DND-41 (cell line): ENCODE measurements at regions not wholly inside any gene's neighbourhood (a gene's known extent, or its start where the extent isn't known, plus 50 kb on each side); places are given as distances from the start of the nearest gene placed in this dataset.

Experiments used
- ATAC-seq: fragments of 200-7000 bp; cut with Tn5 transposase; 3 replicates; pipeline ENCODE4 v1.9.1; 2021; ENCODE audit warnings: low read depth; ENCODE audit not compliant: insufficient read depth
- DNase-seq: peaks from one replicate; pipeline ENCODE4 v3.0.0-alpha.2; 2020
- H2AFZ ChIP-seq: 2 replicates; pipeline ENCODE4 v1.6.0; 2012; ENCODE audit warnings: low read depth, low read length
- H3K27ac ChIP-seq: 2 replicates; pipeline ENCODE4 v1.5.1; 2012; ENCODE audit warnings: low read length, inconsistent platforms
- H3K27me3 ChIP-seq: fragments of 200-600 bp; sonication (generic); 2 replicates; pipeline ENCODE4 v1.6.0; 2012; ENCODE audit warnings: low read length, mild to moderate bottlenecking, inconsistent platforms; ENCODE audit not compliant: insufficient read depth, poor library complexity
- H3K36me3 ChIP-seq: 2 replicates; pipeline ENCODE4 v1.5.1; 2012; ENCODE audit warnings: low read length, inconsistent platforms; ENCODE audit not compliant: insufficient read depth
- H3K4me1 ChIP-seq: 2 replicates; pipeline ENCODE4 v1.5.1; 2012; ENCODE audit warnings: mild to moderate bottlenecking, low read length; ENCODE audit not compliant: insufficient read depth
- H3K4me2 ChIP-seq: 2 replicates; pipeline ENCODE4 v1.6.0; 2012; ENCODE audit warnings: mild to moderate bottlenecking, moderate library complexity, low read length, inconsistent platforms; ENCODE audit not compliant: insufficient read depth
- H3K4me3 ChIP-seq, 2 experiments: fragments of 200-600 bp in 1 of 2; shearing (Covaris generic) in 1 of 2; 2 replicates each; pipeline ENCODE4 v1.5.1; 2012 to 2016; ENCODE audit warnings: inconsistent platforms in 2 of 2, low read length in 2 of 2, mild to moderate bottlenecking in 2 of 2, low read depth in 1 of 2, moderate library complexity in 1 of 2
- H3K79me2 ChIP-seq: 2 replicates; pipeline ENCODE4 v1.6.0; 2012; ENCODE audit warnings: low read length, inconsistent platforms; ENCODE audit not compliant: insufficient read depth
- H3K9ac ChIP-seq: 2 replicates; pipeline ENCODE4 v1.6.0; 2012; ENCODE audit warnings: low read depth, mild to moderate bottlenecking, inconsistent platforms, low read length, moderate library complexity
- H3K9me3 ChIP-seq: 2 replicates; pipeline ENCODE4 v1.5.1; 2012; ENCODE audit warnings: low read length, moderate library complexity, mild to moderate bottlenecking, inconsistent platforms; ENCODE audit not compliant: insufficient read depth, severe bottlenecking
- H4K20me1 ChIP-seq: 2 replicates; pipeline ENCODE4 v1.6.0; 2012; ENCODE audit warnings: low read length; ENCODE audit not compliant: insufficient read depth
- EZH2 ChIP-seq: IDR thresholded peaks from 3 replicates; pipeline ENCODE4 v1.6.1; 2012; ENCODE audit warnings: borderline replicate concordance, low read depth, mild to moderate bottlenecking, moderate library complexity, low read length, inconsistent platforms; ENCODE audit not compliant: severe bottlenecking
- TF ChIP-seq, protein P1 (sequence below): IDR thresholded peaks from 2 replicates; pipeline ENCODE4 v1.5.1; 2012; ENCODE audit warnings: borderline replicate concordance, low read length, moderate library complexity, mild to moderate bottlenecking; ENCODE audit not compliant: poor library complexity, severe bottlenecking; ENCODE audit errors: extremely low read depth

DNA sequence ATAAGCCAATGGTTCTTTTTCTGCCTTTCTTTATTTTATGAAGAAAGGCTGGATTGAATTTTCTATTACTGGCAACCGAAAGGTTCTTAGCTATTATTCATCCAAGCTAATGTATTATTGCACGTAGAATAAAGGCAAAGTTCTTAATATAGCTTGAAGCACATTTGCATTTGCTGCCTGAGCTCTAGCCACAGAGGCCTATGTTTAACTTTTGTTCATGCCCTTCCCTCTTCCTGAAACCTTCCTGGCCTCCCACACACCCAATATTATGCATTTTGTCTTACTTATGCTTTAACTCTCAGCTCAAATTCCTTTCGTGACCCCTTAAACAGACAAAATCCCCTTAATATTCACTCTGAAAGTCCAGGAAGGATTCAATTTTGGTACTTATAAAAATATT is 71.0 kb upstream of the ZNF280D start:
- no peak overlapping the region for H3K27ac ChIP-seq
- H2AFZ ChIP-seq = no peak overlapping the region
- H3K9me3 ChIP-seq = peaks cover 10% of the 10 kb centered on the region
- no peaks in the 10 kb centered on the region for H3K79me2 ChIP-seq
- H3K36me3 ChIP-seq = no peaks in the 10 kb centered on the region
- no peak overlapping the region for H3K9ac ChIP-seq
- DNase-seq = no peak
- TF ChIP-seq, protein P1, sequence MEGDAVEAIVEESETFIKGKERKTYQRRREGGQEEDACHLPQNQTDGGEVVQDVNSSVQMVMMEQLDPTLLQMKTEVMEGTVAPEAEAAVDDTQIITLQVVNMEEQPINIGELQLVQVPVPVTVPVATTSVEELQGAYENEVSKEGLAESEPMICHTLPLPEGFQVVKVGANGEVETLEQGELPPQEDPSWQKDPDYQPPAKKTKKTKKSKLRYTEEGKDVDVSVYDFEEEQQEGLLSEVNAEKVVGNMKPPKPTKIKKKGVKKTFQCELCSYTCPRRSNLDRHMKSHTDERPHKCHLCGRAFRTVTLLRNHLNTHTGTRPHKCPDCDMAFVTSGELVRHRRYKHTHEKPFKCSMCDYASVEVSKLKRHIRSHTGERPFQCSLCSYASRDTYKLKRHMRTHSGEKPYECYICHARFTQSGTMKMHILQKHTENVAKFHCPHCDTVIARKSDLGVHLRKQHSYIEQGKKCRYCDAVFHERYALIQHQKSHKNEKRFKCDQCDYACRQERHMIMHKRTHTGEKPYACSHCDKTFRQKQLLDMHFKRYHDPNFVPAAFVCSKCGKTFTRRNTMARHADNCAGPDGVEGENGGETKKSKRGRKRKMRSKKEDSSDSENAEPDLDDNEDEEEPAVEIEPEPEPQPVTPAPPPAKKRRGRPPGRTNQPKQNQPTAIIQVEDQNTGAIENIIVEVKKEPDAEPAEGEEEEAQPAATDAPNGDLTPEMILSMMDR = no peak
- TF ChIP-seq EZH2 = no peak
- ATAC-seq = no peak
- no peaks in the 10 kb centered on the region for H4K20me1 ChIP-seq
- no peak overlapping the region for H3K4me3 ChIP-seq
- H3K27me3 ChIP-seq = no peaks in the 10 kb centered on the region
- peaks cover 17% of the 10 kb centered on the region for H3K4me1 ChIP-seq
- H3K4me2 ChIP-seq = no peak overlapping the region

DNA sequence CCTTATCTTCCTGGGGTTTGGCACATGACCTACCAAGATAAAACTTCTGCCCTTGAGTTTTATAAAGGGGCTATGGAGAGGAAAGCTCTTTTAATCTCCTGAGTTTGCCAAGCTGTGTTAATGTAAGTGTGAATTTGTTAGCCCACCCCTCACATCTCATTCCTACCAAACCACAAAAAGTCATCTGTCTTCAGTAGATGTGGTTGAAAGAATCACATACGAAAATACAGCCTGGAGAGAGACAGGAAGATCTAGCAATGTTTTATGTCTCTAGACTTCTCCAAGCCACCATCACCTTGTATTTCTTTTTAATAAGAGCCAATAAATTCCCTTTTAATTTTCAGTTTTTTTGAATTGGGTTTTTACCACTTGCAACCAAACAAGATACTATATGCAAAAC is 68.9 kb upstream of the ZNF280D start:
- no peak overlapping the region for H3K4me2 ChIP-seq
- H3K9me3 ChIP-seq = no peaks in the 10 kb centered on the region
- H3K79me2 ChIP-seq = no peaks in the 10 kb centered on the region
- TF ChIP-seq EZH2 = no peak
- TF ChIP-seq, protein P1 = no peak
- H3K9ac ChIP-seq = no peak overlapping the region
- no peak overlapping the region for H3K27ac ChIP-seq
- no peaks in the 10 kb centered on the region for H4K20me1 ChIP-seq
- H3K4me1 ChIP-seq = peaks cover 17% of the 10 kb centered on the region
- no peak overlapping the region for H3K4me3 ChIP-seq
- ATAC-seq (peak; percentile 76), DNase-seq (no peak)
- no peaks in the 10 kb centered on the region for H3K27me3 ChIP-seq
- no peaks in the 10 kb centered on the region for H3K36me3 ChIP-seq
- peak overlapping the region; percentile 56 for H2AFZ ChIP-seq

DNA sequence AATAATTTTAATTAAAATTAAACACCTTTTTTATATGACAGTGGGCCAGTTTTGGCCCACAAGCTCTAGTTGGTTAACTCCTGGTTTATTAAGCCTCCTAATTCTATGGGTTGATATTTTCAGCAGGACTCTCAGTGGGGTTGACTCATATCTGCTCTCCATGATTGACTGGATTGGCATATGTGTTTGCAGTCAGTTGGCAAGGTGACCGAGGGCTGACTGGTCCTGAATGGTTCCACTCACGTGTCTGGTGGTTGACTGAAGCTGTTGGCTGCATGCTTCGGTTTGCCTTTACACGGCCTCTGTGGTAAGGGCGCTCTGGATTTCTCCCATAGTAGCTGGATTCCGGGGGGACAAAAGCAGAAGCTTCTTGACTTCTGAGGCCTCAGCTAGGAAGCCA is 65.3 kb upstream of the ZNF280D start:
- no peaks in the 10 kb centered on the region for H4K20me1 ChIP-seq
- no peak overlapping the region for H2AFZ ChIP-seq
- H3K4me1 ChIP-seq = peaks cover 14% of the 10 kb centered on the region
- H3K27me3 ChIP-seq = no peaks in the 10 kb centered on the region
- no peak overlapping the region for H3K4me2 ChIP-seq
- ATAC-seq (no peak), DNase-seq (no peak)
- TF ChIP-seq, protein P1 = no peak
- TF ChIP-seq EZH2 = no peak
- no peaks in the 10 kb centered on the region for H3K36me3 ChIP-seq
- no peak overlapping the region for H3K27ac ChIP-seq
- no peaks in the 10 kb centered on the region for H3K9me3 ChIP-seq
- H3K4me3 ChIP-seq = no peak overlapping the region
- no peaks in the 10 kb centered on the region for H3K79me2 ChIP-seq
- H3K9ac ChIP-seq = no peak overlapping the region

DNA sequence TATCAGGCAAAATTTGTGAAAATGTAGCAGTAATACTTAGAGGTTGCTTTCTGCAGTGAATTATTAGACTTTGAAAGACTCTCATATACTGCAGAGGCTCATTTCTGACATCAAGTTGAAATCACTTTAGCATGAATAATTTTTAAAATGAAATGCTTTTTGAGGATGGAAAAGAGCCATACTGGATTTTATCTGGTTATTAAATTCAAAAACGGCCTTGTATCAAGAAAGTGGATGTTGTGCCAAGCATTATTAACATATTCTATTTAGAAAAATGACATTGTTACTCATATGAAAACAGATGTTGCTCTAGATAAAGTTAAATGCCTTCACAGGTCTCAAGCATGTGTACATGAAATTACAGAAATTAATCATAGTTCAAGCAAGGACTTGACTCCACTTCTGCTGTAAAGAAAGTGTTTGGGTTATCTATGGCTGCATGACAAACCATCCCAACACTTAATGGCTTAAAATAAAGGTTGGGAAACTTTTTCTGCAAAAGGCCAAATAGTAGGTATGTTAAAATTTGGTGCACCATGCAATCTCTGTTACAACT is 64.5 kb upstream of the ZNF280D start:
- H3K27ac ChIP-seq = no peak overlapping the region
- no peaks in the 10 kb centered on the region for H3K79me2 ChIP-seq
- DNase-seq (no peak), ATAC-seq (no peak)
- H3K4me1 ChIP-seq = peaks cover 13% of the 10 kb centered on the region
- no peak overlapping the region for H3K4me3 ChIP-seq
- no peak overlapping the region for H3K9ac ChIP-seq
- H3K36me3 ChIP-seq = no peaks in the 10 kb centered on the region
- H2AFZ ChIP-seq = no peak overlapping the region
- H3K4me2 ChIP-seq = no peak overlapping the region
- no peaks in the 10 kb centered on the region for H3K27me3 ChIP-seq
- no peak for TF ChIP-seq EZH2
- TF ChIP-seq, protein P1 = no peak
- no peaks in the 10 kb centered on the region for H4K20me1 ChIP-seq
- H3K9me3 ChIP-seq = no peaks in the 10 kb centered on the region
